Mesendoderm (in vitro differentiated cells): ENCODE measurements at regions not wholly inside any gene's neighbourhood (a gene's known extent, or its start where the extent isn't known, plus 50 kb on each side); places are given as distances from the start of the nearest gene placed in this dataset.

ENCODE experiments used
- DNase-seq: peaks from one replicate; pipeline ENCODE4 v3.0.0; 2013
- H2AK5ac ChIP-seq: 2 replicates; pipeline ENCODE4 v1.6.1; 2013; ENCODE audit warnings: low read length, inconsistent platforms
- H2BK120ac ChIP-seq: 2 replicates; pipeline ENCODE4 v1.6.1; 2013; ENCODE audit warnings: low read depth, mild to moderate bottlenecking, low read length, moderate library complexity, mixed read lengths
- H2BK15ac ChIP-seq: replicated peaks from 2 replicates; pipeline ENCODE4 v1.6.1; 2013; ENCODE audit warnings: low read depth, mild to moderate bottlenecking, moderate library complexity
- H2BK5ac ChIP-seq: 2 replicates; pipeline ENCODE4 v1.6.1; 2013; ENCODE audit warnings: low read length, inconsistent platforms
- H3K18ac ChIP-seq: 2 replicates; pipeline ENCODE4 v1.6.1; 2013; ENCODE audit warnings: mild to moderate bottlenecking, low read length, mixed read lengths
- H3K23ac ChIP-seq: one replicate; pipeline ENCODE4 v1.6.1; 2013; ENCODE audit warnings: low read length
- H3K27ac ChIP-seq: 2 replicates; pipeline ENCODE4 v1.5.1; 2013; ENCODE audit warnings: low read depth, mild to moderate bottlenecking, inconsistent platforms, low read length, moderate library complexity
- H3K27me3 ChIP-seq: 2 replicates; pipeline ENCODE4 v1.6.1; 2013; ENCODE audit warnings: low read length, control low read depth, mild to moderate bottlenecking, inconsistent platforms; ENCODE audit not compliant: insufficient read depth, poor library complexity
- H3K36me3 ChIP-seq: 2 replicates; pipeline ENCODE4 v1.6.1; 2013; ENCODE audit warnings: low read length, inconsistent platforms; ENCODE audit not compliant: control insufficient read depth, insufficient read depth
- H3K4ac ChIP-seq: one replicate; pipeline ENCODE4 v1.6.1; 2013; ENCODE audit warnings: low read depth, mild to moderate bottlenecking, low read length, moderate library complexity
- H3K4me1 ChIP-seq: 2 replicates; pipeline ENCODE4 v1.6.1; 2013; ENCODE audit warnings: low read depth, low read length, inconsistent platforms; ENCODE audit not compliant: control insufficient read depth
- H3K4me2 ChIP-seq: 2 replicates; pipeline ENCODE4 v1.6.1; 2013; ENCODE audit warnings: low read length
- H3K4me3 ChIP-seq: 2 replicates; pipeline ENCODE4 v1.5.1; 2013; ENCODE audit warnings: mild to moderate bottlenecking, low read length
- H3K56ac ChIP-seq: one replicate; pipeline ENCODE4 v1.6.1; 2013; ENCODE audit warnings: low read length
- H3K79me1 ChIP-seq: 2 replicates; pipeline ENCODE4 v1.6.1; 2013; ENCODE audit warnings: low read length, inconsistent platforms
- H3K79me2 ChIP-seq: 2 replicates; pipeline ENCODE4 v1.6.1; 2013; ENCODE audit warnings: mild to moderate bottlenecking, low read length; ENCODE audit not compliant: control insufficient read depth, insufficient read depth
- H3K9ac ChIP-seq: 2 replicates; pipeline ENCODE4 v1.6.1; 2013; ENCODE audit warnings: low read length, inconsistent platforms
- H4K5ac ChIP-seq: one replicate; pipeline ENCODE4 v1.6.1; 2013; ENCODE audit warnings: low read length
- H4K8ac ChIP-seq: one replicate; pipeline ENCODE4 v1.6.1; 2013; ENCODE audit warnings: low read depth, mild to moderate bottlenecking, control low read depth, low read length, moderate library complexity
- WGBS: extraction: QIAGEN DNeasy Blood & Tissue Kit; methylation state at CpG from one replicate; pipeline ENCODE4 v1.1.7; 2013; ENCODE audit warnings: low lambda C conversion rate, missing lambda C conversion rate; ENCODE audit not compliant: insufficient coverage; ENCODE audit errors: extremely low coverage; 5-methylcytosine and 5-hydroxymethylcytosine counted together

DNA sequence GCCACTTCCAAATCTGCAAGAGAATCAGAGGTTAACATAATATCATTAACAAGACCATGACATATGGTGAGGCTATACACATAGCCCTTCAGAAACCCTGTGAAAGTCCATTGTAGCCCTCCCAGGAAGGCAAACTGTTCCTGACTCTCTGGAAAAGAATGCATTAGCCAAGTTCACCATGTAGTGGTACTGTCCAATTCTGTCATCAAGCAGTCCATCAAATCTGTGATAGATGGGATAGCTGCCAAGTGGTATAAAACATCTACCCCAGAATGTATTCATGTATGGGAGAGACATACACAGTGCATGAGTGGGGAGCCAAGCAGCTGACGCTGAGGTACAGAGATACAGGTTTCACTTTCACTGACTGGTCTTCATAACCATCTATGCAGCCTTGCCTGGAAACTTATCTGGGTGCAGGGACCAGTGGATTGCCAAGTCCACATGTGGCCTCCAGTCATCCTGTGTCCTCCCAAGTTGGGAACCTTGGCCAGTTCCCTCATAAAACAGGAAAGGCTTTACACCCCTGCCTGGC is 281.1 kb downstream of the MBD2 start:
- no CpG with 5 or more reads among the region's 1 CpG for WGBS
- Histone ChIP-seq H3K27ac (no peak overlapping the region), H2BK120ac (no peak overlapping the region), H3K56ac (no peak overlapping the region), H3K4me1 (no peaks in the 10 kb centered on the region), H3K4ac (no peak overlapping the region), H3K36me3 (no peaks in the 10 kb centered on the region), H3K18ac (no peak overlapping the region), H3K79me2 (no peaks in the 10 kb centered on the region), H3K9ac (no peak overlapping the region), H2AK5ac (no peak overlapping the region), H4K5ac (no peak overlapping the region), H3K4me2 (no peak overlapping the region), H3K79me1 (no peaks in the 10 kb centered on the region), H2BK15ac (no peak overlapping the region), H2BK5ac (no peak overlapping the region), H3K23ac (no peak overlapping the region), H4K8ac (no peak overlapping the region), H3K4me3 (no peak overlapping the region), H3K27me3 (no peaks in the 10 kb centered on the region)
- DNase-seq, result no peak

DNA sequence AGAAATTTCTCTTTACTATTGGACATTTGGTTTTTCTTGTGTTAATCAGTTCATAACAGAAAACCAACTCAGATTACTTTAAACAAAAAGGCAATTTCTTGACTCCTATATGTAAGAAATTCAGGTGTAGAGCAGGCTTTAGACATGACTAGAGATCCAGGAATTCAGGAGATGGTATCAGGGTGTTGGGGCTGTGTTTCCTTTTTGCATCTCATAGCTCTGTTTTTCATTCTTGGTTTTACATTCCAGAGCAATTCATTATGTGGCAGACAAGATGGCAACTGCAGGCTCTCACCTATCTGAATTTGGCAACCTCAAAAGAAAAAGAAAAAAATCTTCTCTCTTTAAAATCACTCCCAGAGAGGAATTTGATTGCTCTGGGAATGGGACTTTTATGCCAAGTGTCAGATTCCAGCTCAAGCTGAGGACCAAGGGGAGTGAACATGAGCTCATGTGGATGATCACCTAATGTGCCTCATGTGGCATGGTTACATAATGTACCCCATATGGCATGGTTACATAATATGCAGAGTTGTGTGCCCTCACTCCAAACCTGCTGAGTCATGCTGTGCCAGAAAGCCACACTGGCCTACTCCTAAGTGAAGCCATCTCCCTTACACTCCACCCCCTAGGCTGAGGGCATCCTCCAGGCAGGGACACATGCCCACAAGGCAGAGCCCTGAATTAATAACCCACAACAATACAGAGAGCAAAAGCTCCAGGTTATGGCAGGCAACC is 282.7 kb downstream of the MBD2 start:
- H3K18ac ChIP-seq, result no peak overlapping the region
- H4K5ac ChIP-seq, result no peak overlapping the region
- H3K27me3 ChIP-seq, result no peaks in the 10 kb centered on the region
- no peak overlapping the region for H3K9ac ChIP-seq
- no peak overlapping the region for H3K4me2 ChIP-seq
- H3K23ac ChIP-seq, result no peak overlapping the region
- no peak overlapping the region for H2AK5ac ChIP-seq
- H2BK120ac ChIP-seq, result no peak overlapping the region
- H3K4ac ChIP-seq, result no peak overlapping the region
- H3K36me3 ChIP-seq, result no peaks in the 10 kb centered on the region
- H3K79me2 ChIP-seq, result no peaks in the 10 kb centered on the region
- H3K4me1 ChIP-seq, result no peaks in the 10 kb centered on the region
- no peak overlapping the region for H2BK5ac ChIP-seq
- H3K27ac ChIP-seq, result no peak overlapping the region
- H4K8ac ChIP-seq, result no peak overlapping the region
- DNase-seq, result peak; percentile 30
- H3K4me3 ChIP-seq, result no peak overlapping the region
- H3K56ac ChIP-seq, result no peak overlapping the region
- H2BK15ac ChIP-seq, result no peak overlapping the region
- H3K79me1 ChIP-seq, result no peaks in the 10 kb centered on the region

DNA sequence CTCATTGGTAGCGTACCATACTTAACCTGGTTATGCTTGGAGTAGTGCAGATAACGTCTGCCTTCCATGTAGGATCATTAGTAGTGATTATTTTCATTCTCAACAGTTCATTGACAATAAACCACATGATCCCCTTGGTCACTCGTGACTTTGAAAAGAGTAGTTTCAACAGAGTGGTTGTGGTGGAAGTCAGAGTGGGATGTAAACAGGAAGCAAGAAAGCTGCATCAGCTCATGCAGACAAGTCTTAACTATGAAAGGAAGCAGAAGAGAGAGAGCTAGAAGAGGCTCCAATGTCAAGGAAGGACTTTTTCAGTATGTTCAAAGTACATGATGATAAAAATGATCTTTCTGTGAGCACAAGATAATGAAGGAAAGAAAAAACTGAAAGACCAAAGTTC is 287.4 kb downstream of the MBD2 start:
- no peak overlapping the region for H2BK5ac ChIP-seq
- no CpG with 5 or more reads among the region's 3 CpGs for WGBS

DNA sequence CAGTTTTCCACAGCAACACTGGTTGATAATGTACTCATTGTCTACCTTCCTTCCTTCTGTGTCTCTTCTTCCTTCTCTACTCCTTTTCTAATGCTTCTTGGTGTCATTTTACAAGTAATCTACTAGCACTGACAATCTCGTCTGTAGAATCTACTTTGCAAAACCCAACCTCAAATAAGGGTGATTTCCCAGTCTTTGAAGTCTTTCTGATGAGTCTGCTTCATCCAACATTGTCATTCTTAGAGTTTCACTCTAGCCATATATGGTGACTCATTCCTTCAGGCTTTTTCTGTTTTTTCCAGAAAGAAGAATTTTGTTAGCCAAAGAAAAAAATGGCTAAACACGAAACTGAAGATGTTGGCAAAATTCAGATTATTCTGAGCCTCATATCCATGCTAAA is 288.7 kb downstream of the MBD2 start:
- H3K4ac ChIP-seq, result no peak overlapping the region
- H3K4me3 ChIP-seq, result no peak overlapping the region
- no peak overlapping the region for H3K56ac ChIP-seq
- H3K27ac ChIP-seq, result no peak overlapping the region
- H3K18ac ChIP-seq, result no peak overlapping the region
- H3K4me1 ChIP-seq, result no peaks in the 10 kb centered on the region
- H3K36me3 ChIP-seq, result no peaks in the 10 kb centered on the region
- no peaks in the 10 kb centered on the region for H3K79me2 ChIP-seq
- H3K27me3 ChIP-seq, result no peaks in the 10 kb centered on the region
- no peak for DNase-seq
- no peak overlapping the region for H2BK5ac ChIP-seq
- no peak overlapping the region for H3K9ac ChIP-seq
- H3K23ac ChIP-seq, result no peak overlapping the region
- H3K79me1 ChIP-seq, result no peaks in the 10 kb centered on the region
- H2AK5ac ChIP-seq, result no peak overlapping the region
- no peak overlapping the region for H2BK15ac ChIP-seq
- no peak overlapping the region for H2BK120ac ChIP-seq
- H4K8ac ChIP-seq, result no peak overlapping the region
- no peak overlapping the region for H4K5ac ChIP-seq
- WGBS, result no CpG with 5 or more reads among the region's 2 CpGs
- H3K4me2 ChIP-seq, result no peak overlapping the region

More for the DNA sequence above, 287.4 kb downstream of the MBD2 start:
- Histone ChIP-seq H3K9ac (no peak overlapping the region), H3K56ac (no peak overlapping the region), H3K27ac (no peak overlapping the region), H3K18ac (no peak overlapping the region), H4K8ac (no peak overlapping the region), H2AK5ac (no peak overlapping the region), H3K36me3 (no peaks in the 10 kb centered on the region), H3K4me2 (no peak overlapping the region), H3K4ac (no peak overlapping the region), H3K23ac (no peak overlapping the region), H3K79me1 (no peaks in the 10 kb centered on the region), H2BK120ac (no peak overlapping the region), H3K79me2 (no peaks in the 10 kb centered on the region), H4K5ac (no peak overlapping the region), H3K4me1 (no peaks in the 10 kb centered on the region), H3K4me3 (no peak overlapping the region), H3K27me3 (no peaks in the 10 kb centered on the region), H2BK15ac (no peak overlapping the region)
- DNase-seq, result no peak

DNA sequence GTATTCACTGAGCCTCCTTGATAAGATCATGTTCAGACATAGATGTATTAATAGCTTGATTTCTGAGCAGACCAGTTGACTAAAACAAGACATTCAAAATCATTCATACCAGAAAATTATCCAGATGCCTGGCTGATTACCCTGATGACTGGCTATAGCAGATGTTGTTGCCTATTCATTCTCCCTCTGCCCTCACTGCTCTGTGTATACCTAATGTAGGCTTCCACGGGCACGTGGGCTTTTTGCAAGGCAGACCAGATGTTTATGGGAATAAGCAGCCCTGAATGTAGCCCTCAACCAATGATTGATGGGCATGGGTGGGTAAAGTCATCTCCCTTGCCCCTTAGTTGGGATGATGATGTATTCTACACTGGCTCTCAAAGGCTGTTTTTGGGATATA is 289.1 kb downstream of the MBD2 start:
- DNase-seq, result no peak
- Histone ChIP-seq H3K79me1 (no peaks in the 10 kb centered on the region), H3K9ac (no peak overlapping the region), H3K18ac (no peak overlapping the region), H3K56ac (no peak overlapping the region), H3K79me2 (no peaks in the 10 kb centered on the region), H3K4me2 (no peak overlapping the region), H4K5ac (no peak overlapping the region), H3K23ac (no peak overlapping the region), H3K27ac (no peak overlapping the region), H3K27me3 (no peaks in the 10 kb centered on the region), H4K8ac (no peak overlapping the region), H3K36me3 (no peaks in the 10 kb centered on the region), H2BK5ac (no peak overlapping the region), H2BK15ac (no peak overlapping the region), H3K4ac (no peak overlapping the region), H3K4me3 (no peak overlapping the region), H2BK120ac (no peak overlapping the region), H3K4me1 (no peaks in the 10 kb centered on the region), H2AK5ac (no peak overlapping the region)
- WGBS, result no CpG with 5 or more reads among the region's 2 CpGs
